ENCODE measurements at regions not wholly inside any gene's neighbourhood (a gene's known extent, or its start where the extent isn't known, plus 50 kb on each side); places are given as distances from the start of the nearest gene placed in this dataset.

DNA sequence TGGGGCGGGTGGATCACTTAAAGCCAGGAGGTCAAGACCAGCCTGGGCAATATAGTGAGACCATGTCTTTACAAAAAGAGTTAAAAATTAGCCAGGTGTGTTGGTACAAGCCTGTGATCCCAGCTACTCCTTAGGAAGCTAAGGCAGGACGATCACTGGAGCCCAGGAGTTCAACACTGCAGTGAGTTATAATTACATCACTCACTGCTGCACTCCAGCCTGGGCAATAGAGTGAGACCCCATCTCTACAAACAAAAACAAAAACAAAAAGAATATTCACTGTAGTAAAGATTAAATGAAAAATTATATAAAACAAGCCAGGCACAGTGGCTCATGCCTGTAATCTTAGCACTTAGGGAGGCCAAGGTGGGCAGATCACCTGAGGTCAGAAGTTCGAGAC lies 1047.6 kb upstream of the AUTS2 start:
- in situ Hi-C loops (cut with HindIII; ENCODE audit: low pct_unique_long_range_greater_than_20kb, low sequenced_read_pairs) = no loop called here
- no peak for DNase-seq (ENCODE audit: low read depth, low spot score)

DNA sequence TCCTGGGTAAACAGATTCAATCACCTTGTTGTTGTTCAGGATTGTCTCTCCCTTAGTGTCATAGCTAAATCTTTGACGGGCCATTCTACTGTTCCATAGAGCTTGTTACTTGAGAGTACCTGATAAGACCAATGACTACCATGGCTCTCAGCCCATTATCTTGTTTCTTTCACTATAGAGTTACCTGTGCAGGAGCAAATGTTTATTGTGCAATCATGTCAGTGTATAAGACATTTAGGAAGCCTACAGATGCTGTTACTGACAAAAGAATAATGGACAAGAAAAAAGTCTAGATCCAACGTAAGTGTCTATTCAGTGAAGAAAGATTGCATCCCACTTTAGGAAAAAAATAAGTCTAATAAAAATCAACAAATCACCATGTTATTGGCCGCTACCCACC lies 1041.7 kb upstream of the AUTS2 start:
- DNase-seq (ENCODE audit: low read depth, low spot score) = no peak
- in situ Hi-C loops (cut with HindIII; ENCODE audit: low pct_unique_long_range_greater_than_20kb, low sequenced_read_pairs) = no loop called here

DNA sequence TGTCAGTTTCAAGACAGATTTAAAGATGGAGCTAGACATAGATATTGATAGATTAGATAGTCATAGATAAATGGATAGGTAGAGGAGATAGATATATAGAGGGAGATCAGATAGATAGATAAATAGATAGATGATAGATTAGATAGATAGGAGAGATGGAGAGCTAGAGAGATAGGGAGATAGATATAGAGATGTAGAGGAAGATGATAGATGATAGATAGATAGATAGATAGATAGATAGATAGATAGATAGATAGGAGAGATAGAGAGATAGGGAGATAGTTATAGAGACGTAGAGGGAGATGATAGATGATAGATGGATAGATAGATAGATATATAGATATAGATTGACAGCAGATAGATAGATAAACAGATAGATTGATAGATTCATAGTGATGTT lies 1038.8 kb upstream of the AUTS2 start:
- DNase-seq (ENCODE audit: low read depth, low spot score) = no peak
- in situ Hi-C loops (cut with HindIII; ENCODE audit: low pct_unique_long_range_greater_than_20kb, low sequenced_read_pairs) = no loop called here

DNA sequence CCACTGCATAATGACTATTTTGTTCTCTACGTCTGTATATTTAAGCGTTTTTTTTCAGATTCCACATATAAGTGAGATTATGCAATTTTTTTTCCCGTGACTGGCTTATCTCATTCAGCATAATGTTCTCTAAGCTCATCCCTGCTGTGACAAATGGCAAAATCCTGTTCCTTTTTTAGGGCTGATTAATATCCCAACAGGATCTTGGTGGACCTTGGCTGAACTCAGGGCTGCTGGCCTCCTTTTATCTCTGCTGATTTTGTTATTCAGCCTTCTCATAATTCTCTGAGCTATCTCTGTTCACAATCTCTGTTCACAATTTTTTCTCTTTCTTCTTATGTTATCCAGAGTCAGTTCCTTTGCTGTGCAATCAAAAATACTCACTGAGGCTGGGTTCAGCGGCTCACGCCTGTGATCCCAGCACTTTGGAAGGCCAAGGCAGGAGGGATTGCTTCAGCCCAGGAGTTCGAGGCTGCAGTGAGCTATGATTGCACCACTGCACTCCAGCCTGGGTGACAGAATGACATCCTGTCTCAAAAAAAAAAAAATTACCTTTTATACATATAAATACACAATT lies 1035.9 kb upstream of the AUTS2 start:
- no peak for DNase-seq (ENCODE audit: low read depth, low spot score)
- in situ Hi-C loops (cut with HindIII; ENCODE audit: low pct_unique_long_range_greater_than_20kb, low sequenced_read_pairs) = no loop called here

DNA sequence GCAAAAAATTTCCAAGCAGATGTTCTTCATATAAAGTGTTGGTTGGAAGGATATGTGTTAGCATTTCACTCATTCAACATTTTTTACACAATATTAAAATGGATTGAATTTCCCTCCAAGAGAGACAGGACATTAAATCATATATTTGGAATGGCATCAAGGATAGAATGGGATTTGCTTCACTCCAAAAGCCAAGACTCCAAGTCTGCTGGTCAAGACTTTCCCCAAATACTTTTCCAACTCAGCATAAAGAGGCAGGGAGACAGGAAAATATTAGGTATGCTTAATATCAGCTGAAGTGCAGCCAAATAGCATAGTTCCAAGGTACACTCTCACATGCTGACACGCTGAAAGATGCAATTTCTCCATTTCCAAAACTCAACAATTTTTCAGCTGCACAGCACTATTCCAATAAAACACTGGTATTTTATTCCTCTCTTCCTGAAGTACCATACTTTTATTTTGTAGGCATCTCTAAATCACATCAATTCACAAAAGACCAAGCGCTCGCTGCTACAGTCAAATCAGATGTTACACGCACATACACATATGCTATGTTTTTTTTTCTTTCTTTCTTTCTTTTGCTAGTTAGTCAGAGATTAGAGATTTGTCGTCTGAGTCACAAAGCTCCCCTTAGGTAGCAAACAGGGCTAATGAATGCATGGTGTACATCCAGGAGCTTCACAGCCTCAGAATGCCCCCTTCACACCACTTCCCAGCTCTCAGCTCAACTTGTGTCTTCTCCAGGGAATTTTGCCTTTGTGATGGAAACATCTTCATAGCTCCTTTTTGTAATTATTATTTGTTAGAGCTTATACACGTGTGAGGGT lies 1033.8 kb upstream of the AUTS2 start:
- no peak for DNase-seq (ENCODE audit: low read depth, low spot score)
- in situ Hi-C loops (cut with HindIII; ENCODE audit: low pct_unique_long_range_greater_than_20kb, low sequenced_read_pairs) = no loop called here

DNA sequence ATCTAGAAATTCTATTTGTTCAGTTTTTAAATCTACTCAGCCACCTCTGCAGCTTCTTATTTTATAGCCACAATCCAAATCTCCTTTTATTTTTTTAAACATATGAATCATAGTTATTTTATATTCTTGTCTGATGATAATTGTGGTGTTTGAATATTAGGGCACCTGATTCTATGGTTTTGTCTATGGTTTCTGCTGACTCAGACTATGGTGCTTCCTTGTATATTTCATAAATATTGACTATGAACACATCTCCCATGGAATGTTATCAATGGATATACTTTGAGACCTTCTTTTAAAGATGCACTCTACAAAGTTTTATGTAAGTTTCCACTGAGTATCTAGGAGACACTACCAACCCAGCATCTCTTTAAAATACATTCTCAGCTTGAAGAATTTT lies 1027.0 kb upstream of the AUTS2 start:
- in situ Hi-C loops (cut with HindIII; ENCODE audit: low pct_unique_long_range_greater_than_20kb, low sequenced_read_pairs) = no loop called here
- no peak for DNase-seq (ENCODE audit: low read depth, low spot score)

DNA sequence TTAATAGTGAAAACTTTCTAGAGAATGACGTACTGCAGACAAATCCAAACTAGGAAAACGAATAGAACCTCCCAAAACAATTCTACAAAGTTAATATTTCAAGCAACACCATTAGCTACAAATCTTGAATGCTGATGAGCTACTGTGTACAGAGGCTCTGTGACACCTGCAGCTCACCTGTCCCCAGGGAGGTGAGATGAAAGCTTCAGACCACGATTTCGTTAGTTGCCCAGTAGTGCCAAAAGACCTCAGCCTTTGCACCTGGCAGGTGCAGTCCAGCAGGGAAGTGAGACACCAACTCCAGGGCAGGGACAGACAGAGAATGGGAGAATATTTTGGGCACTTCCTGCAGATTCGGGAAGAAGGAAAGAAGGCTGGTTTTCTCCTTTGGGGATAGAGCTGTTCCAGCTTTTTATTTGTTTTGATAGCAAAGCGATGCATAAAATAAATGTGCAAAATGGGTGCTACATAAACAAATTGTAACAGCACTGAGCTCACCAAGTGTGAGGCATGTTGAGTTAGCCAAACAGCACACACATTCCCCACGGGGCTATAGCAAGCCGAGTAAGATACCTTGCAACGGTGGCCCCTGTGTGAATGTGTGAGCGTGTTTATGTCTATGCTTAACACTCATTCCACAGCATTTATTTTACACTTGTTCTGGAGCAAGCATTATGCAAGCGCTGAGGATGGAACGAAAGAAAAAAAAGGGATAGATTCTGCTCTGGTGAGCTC lies 1024.8 kb upstream of the AUTS2 start:
- in situ Hi-C loops (cut with HindIII; ENCODE audit: low pct_unique_long_range_greater_than_20kb, low sequenced_read_pairs) = no loop called here
- DNase-seq (ENCODE audit: low read depth, low spot score) = no peak

DNA sequence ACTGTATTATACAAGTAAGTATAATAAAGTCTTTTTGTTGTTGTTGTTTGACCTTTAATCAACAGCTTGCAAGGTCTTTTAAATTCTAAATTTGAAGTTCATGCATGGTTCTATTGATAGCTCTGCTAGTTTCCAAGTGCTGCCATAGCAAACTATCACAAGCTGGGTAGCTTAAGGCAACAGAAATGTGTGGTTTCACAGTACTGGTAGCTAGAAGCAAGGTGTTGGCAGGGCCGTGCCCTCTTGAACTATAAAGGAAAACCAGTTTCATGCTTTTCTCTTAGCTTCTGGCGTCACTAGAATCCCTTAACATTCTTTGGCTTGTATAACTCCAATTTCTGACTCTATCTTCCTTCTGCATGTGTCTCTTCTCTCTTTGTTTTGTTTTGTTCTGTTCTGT lies 1021.9 kb upstream of the AUTS2 start:
- DNase-seq (ENCODE audit: low read depth, low spot score) = no peak
- in situ Hi-C loops (cut with HindIII; ENCODE audit: low pct_unique_long_range_greater_than_20kb, low sequenced_read_pairs) = no loop called here

DNA sequence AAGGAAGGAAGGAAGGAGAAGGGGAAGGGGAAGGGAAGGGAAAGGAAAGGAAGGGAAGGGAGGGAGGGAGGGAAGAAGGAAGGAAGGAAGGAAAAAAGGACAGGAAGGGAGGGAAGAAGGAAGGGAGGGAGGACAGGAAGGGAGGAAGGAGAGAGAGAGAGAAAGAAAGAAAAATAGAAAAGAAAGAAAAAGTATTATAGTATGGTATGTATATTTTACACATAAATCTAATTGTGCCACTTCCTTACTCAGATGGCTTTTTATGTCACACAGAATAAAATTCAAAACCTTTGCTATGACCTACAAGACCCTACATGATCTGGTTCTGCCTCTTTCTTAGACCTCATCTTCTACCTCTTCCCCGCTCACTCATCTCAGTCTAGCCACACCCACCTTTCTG lies 1016.9 kb upstream of the AUTS2 start:
- no peak for DNase-seq (ENCODE audit: low read depth, low spot score)
- in situ Hi-C loops (cut with HindIII; ENCODE audit: low pct_unique_long_range_greater_than_20kb, low sequenced_read_pairs) = no loop called here

DNA sequence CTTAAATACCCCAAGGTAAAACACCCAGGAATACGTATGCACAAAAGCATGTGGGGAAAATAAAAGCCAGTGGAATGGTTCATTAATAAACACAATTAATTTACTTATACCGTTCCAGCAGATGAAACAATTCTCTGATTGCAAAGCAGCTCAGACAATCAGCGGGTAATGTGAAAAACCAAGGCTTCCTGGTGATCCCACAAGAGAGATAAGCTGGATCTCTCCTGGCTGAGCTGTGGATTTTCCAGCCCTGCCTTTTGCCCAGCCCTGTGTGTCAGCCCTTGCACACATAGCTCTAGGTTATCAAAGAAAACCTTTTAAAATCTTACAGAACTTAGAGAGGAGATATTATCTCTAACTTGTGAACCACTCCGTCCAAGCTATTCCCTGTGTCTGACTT lies 1010.7 kb upstream of the AUTS2 start:
- DNase-seq (ENCODE audit: low read depth, low spot score) = no peak
- in situ Hi-C loops (cut with HindIII; ENCODE audit: low pct_unique_long_range_greater_than_20kb, low sequenced_read_pairs) = no loop called here

DNA sequence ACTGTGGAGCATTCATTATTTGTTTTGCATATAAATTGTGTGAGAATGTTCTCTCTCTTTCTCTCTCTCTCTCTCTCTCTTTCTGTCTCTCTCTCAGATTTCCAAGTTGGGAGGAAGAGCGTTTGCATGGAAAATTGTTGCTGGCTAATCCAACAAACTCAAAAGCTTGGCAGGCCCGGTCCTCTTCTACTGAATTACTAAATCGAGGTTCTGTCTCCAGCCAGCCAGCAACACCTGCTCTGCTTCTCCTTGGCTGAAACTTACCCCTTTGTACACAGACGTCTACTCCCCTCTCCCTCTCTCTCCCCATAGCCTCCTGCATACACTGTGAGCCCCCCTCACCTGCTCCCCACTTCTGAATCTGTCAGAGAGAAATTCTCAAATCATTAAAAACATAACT lies 996.4 kb upstream of the AUTS2 start:
- in situ Hi-C loops (cut with HindIII; ENCODE audit: low pct_unique_long_range_greater_than_20kb, low sequenced_read_pairs) = no loop called here
- DNase-seq (ENCODE audit: low read depth, low spot score) = no peak

DNA sequence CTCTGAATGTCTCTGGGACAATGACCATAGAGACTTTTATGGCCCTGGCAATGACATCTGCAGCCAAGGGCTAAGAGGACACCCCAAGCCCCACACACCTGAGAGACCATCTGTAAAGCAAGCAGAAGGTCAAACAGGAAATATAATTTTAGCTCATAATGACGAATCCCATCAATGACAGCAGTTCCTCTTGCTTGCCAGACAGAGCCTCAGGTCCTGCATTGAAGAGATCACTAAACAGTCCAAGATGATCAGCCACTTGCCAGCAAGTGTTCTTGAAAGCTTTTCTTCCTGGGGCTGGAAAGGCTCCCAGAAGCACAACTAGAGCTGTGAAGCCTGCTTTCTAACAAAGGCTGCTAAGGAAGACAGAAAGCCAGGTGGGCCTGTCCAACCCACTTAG lies 993.7 kb upstream of the AUTS2 start:
- in situ Hi-C loops (cut with HindIII; ENCODE audit: low pct_unique_long_range_greater_than_20kb, low sequenced_read_pairs) = no loop called here
- no peak for DNase-seq (ENCODE audit: low read depth, low spot score)

DNA sequence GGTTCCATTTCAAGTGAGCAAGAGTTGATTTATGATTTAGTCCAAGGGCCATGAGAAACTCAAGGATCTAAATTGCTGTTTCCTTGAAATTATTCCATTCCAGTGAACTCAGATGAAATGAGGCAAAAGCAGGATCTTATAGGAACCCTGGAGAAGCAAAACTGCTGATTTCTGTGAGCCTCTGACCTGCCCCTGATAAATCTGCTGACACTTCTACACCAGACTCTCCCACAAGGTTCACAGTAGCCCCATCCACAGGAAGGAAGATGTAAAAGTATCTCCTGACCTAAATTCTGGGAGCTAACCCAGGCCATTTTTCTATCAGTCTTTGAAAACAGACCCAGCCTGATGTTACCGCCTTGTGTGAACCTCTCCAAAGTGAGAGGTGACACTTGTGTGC lies 987.6 kb upstream of the AUTS2 start:
- no peak for DNase-seq (ENCODE audit: low read depth, low spot score)
- in situ Hi-C loops (cut with HindIII; ENCODE audit: low pct_unique_long_range_greater_than_20kb, low sequenced_read_pairs) = no loop called here

DNA sequence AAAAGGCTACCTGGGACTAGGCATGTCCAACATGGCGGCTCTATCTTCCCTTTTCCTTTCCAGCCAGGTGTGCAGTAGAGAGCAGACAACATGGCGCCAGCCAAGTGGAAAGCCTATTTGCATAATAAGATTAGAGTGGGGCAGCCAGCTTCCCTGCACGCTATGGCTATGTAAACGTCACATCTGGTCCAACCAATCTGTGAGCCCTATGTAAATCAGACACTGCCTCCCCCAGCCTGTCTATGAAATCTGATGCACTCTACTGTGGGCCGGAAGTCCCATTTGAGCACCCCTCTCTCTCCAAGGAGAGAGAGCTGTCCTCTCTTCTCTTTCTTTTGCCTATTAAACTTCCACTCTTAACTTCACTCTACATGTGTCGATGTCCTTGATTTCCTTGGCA lies 984.9 kb upstream of the AUTS2 start:
- in situ Hi-C loops (cut with HindIII; ENCODE audit: low pct_unique_long_range_greater_than_20kb, low sequenced_read_pairs) = no loop called here
- DNase-seq (ENCODE audit: low read depth, low spot score) = no peak

DNA sequence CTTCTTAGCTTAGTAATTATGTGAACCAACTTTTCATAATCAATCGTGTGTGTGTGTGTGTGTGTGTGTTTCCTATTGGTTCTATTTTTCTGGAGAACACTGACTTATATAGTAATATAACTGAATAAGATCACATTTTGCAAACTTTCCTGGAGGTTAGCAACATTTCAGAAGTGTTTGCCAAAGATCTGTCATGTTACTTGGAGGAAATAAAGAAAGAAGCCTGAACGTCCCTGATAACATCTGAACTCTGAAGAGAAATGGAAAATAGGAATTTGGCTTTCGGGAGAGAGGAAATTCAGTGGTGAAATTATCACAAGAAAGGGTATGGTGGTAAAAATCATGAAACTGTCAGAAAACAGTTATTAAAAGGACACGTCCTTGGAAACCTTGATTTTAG lies 984.4 kb upstream of the AUTS2 start:
- in situ Hi-C loops (cut with HindIII; ENCODE audit: low pct_unique_long_range_greater_than_20kb, low sequenced_read_pairs) = no loop called here
- DNase-seq (ENCODE audit: low read depth, low spot score) = no peak

DNA sequence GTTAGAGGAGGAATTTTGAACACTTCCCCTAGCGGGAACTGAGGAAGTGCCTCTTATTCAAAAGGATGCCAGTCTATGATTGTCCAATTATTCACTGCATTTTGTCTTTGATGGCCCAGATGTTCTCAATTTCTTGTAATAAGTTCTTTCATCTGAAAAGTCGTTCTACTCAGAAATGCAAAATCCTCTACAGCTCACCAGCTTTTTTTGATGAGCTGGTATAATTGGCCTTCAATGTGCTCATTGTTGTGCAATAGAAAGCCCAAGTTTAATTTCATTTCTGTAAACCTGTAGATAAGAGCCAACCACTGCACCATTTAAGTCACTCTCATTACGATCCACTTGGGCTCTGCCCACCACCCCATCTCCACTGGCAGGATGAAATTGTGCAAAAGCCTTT lies 978.7 kb upstream of the AUTS2 start:
- in situ Hi-C loops (cut with HindIII; ENCODE audit: low pct_unique_long_range_greater_than_20kb, low sequenced_read_pairs) = no loop called here

DNA sequence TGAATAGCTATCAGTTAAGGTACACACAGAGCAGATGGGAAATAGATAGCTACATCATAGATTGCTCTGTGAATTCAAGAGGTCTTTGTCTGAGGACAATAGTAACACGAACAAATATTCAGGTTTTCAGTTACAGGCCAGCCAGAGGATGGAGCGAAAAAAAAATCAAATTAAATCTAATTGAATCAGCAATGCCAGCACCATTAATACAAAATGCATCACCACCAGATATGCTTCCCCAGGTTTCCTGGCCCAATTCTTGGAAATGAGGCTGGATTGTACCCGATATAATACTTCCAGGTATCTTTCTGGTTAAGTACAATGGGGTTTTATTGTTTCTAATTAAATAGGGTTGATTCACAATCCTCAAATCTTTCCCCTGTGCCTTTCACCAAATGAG lies 975.8 kb upstream of the AUTS2 start:
- in situ Hi-C loops (cut with HindIII; ENCODE audit: low pct_unique_long_range_greater_than_20kb, low sequenced_read_pairs) = no loop called here

More for the DNA sequence above, 978.7 kb upstream of the AUTS2 start:
- no peak for DNase-seq (ENCODE audit: low read depth, low spot score)

DNA sequence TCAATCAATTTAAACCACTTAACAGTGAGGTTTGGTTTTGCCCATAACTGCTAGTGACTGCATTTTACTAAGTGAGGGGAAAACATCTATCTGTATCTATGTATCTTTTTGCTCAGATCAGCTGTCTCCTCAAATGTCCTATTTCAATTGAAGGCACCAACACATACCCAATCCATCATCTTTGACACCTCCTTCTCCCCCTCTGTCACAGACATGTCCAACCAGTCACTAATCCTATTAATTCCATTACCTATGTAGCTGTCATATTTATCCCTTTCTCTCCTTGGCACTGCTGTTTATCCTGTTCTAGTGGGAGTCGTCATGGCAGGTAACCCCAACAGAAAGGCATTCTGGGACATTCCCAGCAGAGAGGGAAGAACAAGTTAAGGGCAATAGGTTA lies 975.2 kb upstream of the AUTS2 start:
- no peak for DNase-seq (ENCODE audit: low read depth, low spot score)
- in situ Hi-C loops (cut with HindIII; ENCODE audit: low pct_unique_long_range_greater_than_20kb, low sequenced_read_pairs) = no loop called here

More for the DNA sequence above, 975.8 kb upstream of the AUTS2 start:
- DNase-seq (ENCODE audit: low read depth, low spot score) = no peak
